GM18861 (cell line): ENCODE measurements at regions not wholly inside any gene's neighbourhood (a gene's known extent, or its start where the extent isn't known, plus 50 kb on each side); places are given as distances from the start of the nearest gene placed in this dataset.

Source experiments
- ATAC-seq: cut with Tn5 transposase; IDR thresholded peaks from one replicate; pipeline ENCODE4 v1.9.1; 2021; ENCODE audit not compliant: unreplicated experiment

DNA sequence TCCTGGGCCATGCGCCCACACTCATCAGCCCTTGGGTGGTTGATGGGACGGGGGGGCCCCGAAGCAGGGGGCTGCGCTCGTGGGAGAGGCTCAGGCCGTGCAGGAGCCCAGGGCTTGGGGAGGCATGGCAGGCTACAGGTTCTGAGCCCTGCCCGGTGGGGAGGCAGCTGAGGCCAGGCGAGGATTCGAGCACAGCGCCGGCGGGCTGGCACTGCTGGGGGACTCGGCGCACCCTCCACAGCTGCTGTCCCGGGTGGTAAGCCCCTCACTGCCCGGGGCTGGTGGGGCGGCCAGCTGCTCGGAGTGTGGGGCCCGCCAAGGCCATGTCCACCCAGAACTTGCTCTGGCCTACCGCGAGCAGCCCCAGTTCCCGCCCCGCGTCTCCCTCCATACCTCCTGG lies 295.8 kb upstream of the SEL1L start:
- ATAC-seq: no peak

DNA sequence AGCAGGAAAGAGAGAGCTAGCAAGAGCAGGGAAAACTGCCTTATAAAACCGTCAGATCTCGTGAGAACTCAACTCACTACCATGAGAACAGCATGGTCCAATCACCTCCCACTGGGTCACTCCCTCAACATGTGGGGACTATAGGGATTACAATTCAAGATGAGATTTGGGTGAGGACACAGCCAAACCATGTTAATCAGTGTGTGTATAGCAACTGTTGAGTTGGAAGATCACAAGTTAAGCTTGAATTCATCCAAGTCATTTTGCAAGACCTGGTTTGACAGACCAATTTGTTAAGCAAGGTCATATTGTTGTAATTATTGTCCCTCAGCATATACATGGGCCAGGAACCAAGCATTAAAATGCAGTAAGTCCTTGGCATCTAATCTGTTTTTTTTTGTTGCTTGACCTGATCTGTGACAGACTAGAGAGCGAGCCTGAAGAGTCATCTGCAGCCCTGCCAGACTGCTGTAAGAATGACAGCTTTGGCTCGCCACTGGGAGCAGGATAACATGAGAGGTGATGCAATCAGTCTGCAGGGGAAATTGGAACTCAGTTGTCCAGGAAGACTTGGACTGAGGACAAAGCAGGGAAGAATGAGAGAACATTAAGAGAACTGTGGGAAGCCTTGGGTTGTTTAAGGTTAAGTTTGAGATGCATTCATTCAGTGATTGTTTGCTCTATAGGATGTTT lies 297.6 kb upstream of the SEL1L start:
- ATAC-seq: no peak

DNA sequence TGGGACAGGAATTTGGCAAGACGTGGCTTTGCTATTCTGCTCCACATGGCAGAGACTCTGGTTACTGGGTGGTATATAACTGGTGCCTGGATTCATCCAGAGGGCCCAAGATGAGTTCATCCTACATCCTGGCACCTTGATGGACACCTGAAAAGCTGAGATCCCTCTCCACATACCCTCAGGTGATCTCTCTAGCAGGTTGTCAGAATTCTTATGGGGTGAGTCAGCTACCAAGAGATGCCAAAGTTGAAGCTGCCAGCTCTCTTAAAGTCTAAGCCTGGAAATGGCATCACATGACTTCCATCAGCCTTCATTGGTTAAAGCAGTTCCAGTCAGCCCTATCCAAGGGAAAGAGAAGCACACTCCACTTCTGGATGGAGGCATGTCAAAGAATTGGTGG lies 300.7 kb upstream of the SEL1L start:
- ATAC-seq: no peak

DNA sequence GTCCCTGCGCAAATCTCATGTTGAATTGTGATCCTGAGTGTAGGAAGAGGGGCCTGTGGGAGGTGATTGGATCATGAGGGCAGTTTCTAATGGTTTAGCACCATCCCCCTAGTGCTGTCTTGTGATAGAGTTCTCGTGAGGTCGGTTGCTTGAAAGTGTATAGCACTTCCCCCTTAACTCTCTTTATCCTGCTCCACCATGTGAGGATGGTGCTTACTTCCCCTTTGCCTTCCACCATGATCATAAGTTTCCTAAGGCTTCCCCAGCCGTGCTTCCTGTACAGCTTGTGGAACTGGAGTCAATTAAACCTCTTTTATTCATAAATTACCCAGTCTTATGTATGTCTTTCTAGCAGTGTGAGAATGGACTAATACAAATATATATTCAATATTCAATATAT lies 303.7 kb upstream of the SEL1L start:
- no peak for ATAC-seq

- ATAC-seq: no peak
Observed at GRCh38 chr14:81839056-81839455, 305.4 kb upstream of the SEL1L start.

- no peak for ATAC-seq
Observed at GRCh38 chr14:81841346-81841745, 307.7 kb upstream of the SEL1L start.

DNA sequence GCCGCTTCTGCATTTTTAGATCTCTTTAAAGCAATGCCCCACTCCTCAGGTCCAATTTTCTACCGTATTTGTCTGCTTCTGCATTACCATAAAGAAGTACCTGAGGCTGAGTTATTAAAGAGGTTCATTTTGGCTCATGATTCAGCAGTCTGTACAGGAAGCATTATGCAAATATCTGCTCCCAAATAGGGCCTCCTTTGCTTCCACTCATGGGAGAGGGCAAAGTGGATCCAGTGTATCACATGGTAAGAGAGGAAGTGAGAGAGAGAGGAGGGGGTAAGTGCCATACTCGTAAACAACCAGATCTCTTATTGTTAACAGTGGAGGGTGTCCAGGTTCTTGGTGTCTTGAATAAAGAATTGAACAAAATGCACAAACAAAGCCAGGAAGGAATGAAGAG lies 316.1 kb upstream of the SEL1L start:
- peak; percentile 40 for ATAC-seq

DNA sequence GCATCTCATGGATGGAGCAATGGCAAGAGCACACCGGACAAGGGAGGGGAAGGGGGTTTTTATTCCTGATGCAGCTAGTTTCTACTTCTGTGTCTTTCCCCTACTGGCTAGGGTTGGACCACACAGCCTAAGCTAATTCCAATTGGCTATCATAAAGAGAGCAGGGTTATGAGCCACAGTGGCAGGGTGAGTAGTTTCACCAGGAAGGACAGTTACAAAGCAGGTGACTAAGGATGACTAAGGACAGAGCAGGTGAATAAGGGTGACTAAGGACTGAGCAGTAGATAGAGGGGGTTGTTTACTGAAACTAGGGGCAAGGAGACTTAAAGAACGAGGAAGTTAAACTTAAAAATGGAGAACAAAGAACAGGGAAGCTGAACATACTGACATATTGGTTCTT lies 321.4 kb upstream of the SEL1L start:
- ATAC-seq: no peak

- ATAC-seq: no peak
Observed at GRCh38 chr14:81859046-81859445, 325.4 kb upstream of the SEL1L start.

DNA sequence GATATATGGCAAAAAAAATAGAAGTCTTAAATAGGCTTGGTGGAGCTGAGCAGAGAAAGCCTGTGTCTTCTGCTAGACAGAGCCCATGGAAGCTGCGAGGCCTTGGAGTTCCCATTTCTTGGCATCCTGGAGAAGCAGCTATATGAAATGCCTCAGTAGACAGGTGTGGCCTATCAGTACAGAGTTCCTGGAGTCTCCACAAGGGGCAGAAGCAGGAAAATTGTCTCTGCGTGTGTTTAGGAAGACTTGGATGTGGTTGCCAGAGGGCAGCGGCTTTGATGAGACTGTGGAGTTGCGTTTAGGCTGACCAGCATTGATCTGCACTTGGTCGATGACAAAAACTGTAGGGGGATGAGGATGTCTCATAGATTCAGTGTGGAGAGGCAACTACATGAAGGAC lies 334.5 kb upstream of the SEL1L start:
- ATAC-seq: no peak

DNA sequence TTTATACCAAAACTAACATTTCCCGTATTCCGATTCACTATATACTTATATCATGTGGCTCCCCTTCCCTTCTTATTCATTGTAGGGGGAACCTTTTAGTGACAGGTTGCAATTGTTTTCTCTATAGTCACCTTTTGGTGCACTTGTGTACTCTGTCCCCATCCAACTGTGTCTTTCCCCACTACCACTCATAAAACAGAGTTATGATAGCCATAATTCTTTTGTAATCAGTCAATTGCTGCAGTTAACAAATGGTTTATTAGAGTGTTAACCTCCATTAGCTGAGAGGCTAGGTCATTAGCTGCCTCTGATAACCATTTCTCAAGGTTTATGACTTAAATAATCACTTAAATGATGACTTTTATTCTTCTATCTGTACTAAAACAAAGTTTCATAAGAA lies 338.1 kb upstream of the SEL1L start:
- no peak for ATAC-seq

GRCh38 chr14:81884382-81884781 lies 350.7 kb upstream of the SEL1L start:
- no peak for ATAC-seq

GRCh38 chr14:81886588-81886987 lies 352.9 kb upstream of the SEL1L start:
- ATAC-seq: no peak

DNA sequence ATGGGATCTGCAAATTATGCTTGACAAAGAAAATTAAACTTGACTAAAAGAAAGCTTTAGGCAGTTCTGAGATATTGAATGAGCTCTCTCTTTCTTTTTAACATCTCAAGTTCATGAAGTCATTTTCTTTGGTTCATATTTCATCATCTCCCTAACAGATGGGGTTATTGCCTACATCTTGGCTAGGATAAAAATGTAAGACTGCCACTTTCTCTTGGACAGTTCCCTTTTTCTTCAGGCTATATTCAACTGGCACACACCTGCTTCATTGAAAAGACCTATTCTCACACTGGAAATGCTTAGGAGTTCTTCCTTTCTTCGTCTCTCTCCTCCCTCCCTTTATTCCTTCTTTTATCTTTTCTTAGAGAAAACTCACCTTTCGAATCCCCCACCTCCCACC lies 355.9 kb upstream of the SEL1L start:
- no peak for ATAC-seq

- no peak for ATAC-seq
Observed at GRCh38 chr14:81890020-81890419, 356.4 kb upstream of the SEL1L start.

GRCh38 chr14:81903477-81903876 lies 369.8 kb upstream of the SEL1L start:
- ATAC-seq: no peak

GRCh38 chr14:81927070-81927469 lies 393.4 kb upstream of the SEL1L start:
- no peak for ATAC-seq

GRCh38 chr14:81931828-81932227 lies 398.2 kb upstream of the SEL1L start:
- no peak for ATAC-seq

DNA sequence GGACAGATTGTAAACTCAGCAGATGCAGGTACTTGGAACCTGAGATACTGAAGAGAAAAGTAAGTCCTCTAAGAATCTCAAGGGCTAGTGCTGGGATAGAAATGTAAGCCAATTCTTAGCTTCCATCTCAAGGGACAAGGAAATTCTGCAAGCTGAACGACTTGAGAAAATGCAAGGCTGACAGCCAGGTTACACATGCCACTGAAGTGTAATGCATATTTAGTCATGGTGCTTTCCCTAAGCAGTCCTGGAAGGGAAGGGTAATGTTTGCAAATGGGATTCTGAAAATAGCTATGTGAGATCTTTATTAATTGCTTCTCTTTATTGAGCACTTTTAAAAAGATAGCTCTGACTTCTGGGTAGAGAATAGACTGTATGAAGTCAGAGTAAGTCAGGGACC lies 402.7 kb upstream of the SEL1L start:
- ATAC-seq: no peak

- no peak for ATAC-seq
Observed at GRCh38 chr14:81936902-81937301, 403.2 kb upstream of the SEL1L start.

DNA sequence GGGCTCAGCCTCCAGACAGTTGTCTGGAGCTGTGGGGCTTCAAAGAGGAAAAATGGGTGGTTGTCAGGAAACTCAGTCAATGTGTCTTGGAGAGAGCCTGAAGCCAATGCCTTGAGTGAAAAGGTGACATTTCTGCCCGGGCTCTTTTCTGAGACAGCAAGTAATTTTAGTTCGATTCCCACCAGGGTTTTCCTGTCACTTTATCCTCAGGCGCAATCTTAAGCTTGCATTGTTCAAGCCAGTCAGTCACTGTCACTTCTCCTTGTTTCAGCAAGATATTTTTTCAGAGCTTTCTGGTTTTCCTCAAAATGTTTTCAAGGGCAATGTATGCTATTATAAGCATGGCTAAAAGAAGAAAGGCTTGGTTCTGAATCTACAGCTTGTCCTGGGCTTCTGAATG lies 404.7 kb upstream of the SEL1L start:
- ATAC-seq: no peak

DNA sequence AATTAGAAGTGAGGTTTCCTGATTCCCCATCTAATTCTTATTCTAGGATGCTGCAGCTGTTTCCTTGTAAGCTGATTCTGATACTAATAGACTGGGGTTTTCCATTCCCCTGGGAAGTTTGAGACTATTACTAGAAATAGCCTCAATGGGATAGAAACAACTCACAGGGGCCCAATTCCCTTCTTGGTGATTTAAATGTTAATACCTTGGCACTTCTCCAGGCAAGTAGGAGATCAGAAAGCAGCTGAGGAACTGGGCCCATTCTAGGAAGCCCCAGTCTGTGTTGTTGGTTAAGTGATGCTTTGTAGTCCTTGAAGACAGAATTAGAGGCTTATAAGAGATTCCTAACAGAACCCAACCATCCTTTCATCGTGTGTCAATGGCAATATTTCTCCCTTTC lies 407.0 kb upstream of the SEL1L start:
- ATAC-seq: no peak

- ATAC-seq: no peak
Observed at GRCh38 chr14:81942071-81942470, 408.4 kb upstream of the SEL1L start.

- no peak for ATAC-seq
Observed at GRCh38 chr14:81946375-81946774, 412.7 kb upstream of the SEL1L start.
